B cell (primary cell): ENCODE measurements at regions not wholly inside any gene's neighbourhood (a gene's known extent, or its start where the extent isn't known, plus 50 kb on each side); places are given as distances from the start of the nearest gene placed in this dataset.

Source experiments
- ATAC-seq: fragments of 200-7000 bp; cut with Tn5 transposase; one replicate; pipeline ENCODE4 v1.10.0; 2021; ENCODE audit warnings: low read depth, mild to moderate bottlenecking, moderate number of reproducible peaks, moderate library complexity
- CTCF ChIA-PET: fragments of 350-600 bp; sonication (Branson Sonifier 250); formaldehyde crosslinking; loops from one replicate; lab custom pipeline; 2021; ENCODE audit warnings: antibody characterized with exemption, inconsistent platforms; lab: Charles Lee
- POLR2A ChIA-PET: fragments of 350-600 bp; sonication (Branson Sonifier 250); formaldehyde crosslinking; loops from one replicate; lab custom pipeline; 2021; ENCODE audit warnings: antibody characterized with exemption; lab: Charles Lee
- DNase-seq: peaks from one replicate; pipeline ENCODE4 v3.0.0; 2013
- H2AFZ ChIP-seq: 2 replicates; pipeline ENCODE4 v1.6.1; 2012; ENCODE audit warnings: mild to moderate bottlenecking, low read depth, low read length; ENCODE audit not compliant: insufficient read depth, poor library complexity, severe bottlenecking
- H3K27ac ChIP-seq, 2 donors: 1 replicate in 1 of 2; 2 replicates in 1 of 2; pipeline ENCODE4 v1.5.1; 2012 to 2013; ENCODE audit warnings: low read length in 2 of 2, mild to moderate bottlenecking in 2 of 2, moderate library complexity in 1 of 2
- H3K27me3 ChIP-seq, 4 experiments: fragments of 200-600 bp in 1 of 4; sonication (generic) in 1 of 4; replicated peaks in 1 of 4; 1 replicate in 2 of 4; 2 replicates in 2 of 4; pipeline versions ENCODE4 v1.6.1 to v1.7.0; 2013 to 2016; ENCODE audit warnings: low read length in 3 of 4, mild to moderate bottlenecking in 2 of 4, mixed read lengths in 1 of 4, moderate library complexity in 1 of 4; ENCODE audit not compliant: insufficient read depth in 4 of 4, control insufficient read depth in 3 of 4; ENCODE audit errors: control extremely low read depth in 1 of 4
- H3K36me3 ChIP-seq, 2 experiments: replicated peaks in 1 of 2; 1 replicate in 1 of 2; 2 replicates in 1 of 2; pipeline versions ENCODE4 v1.6.1 to v1.7.1; 2013; ENCODE audit warnings: low read length in 1 of 2; ENCODE audit not compliant: insufficient read depth in 2 of 2, control insufficient read depth in 1 of 2; ENCODE audit errors: control extremely low read depth in 1 of 2, extremely low read depth in 1 of 2
- H3K4me1 ChIP-seq, 2 donors: fragments of 200-600 bp in 1 of 2; sonication (generic) in 1 of 2; 1 replicate in 1 of 2; 2 replicates in 1 of 2; pipeline versions ENCODE4 v1.5.1 to v1.6.1; 2013 to 2017; ENCODE audit warnings: low read length in 2 of 2; ENCODE audit not compliant: control insufficient read depth in 2 of 2, insufficient read depth in 2 of 2
- H3K4me2 ChIP-seq: replicated peaks from 2 replicates; pipeline ENCODE3; 2012; ENCODE audit warnings: mild to moderate bottlenecking, low read depth, low read length; ENCODE audit not compliant: poor library complexity, severe bottlenecking
- H3K4me3 ChIP-seq, 5 experiments: fragments of 200-600 bp in 1 of 5; sonication (generic) in 1 of 5; 1 replicate in 3 of 5; 2 replicates in 2 of 5; pipeline versions ENCODE4 v1.5.1 to v1.7.0; 2011 to 2016; ENCODE audit warnings: low read length in 4 of 5, mild to moderate bottlenecking in 4 of 5, low read depth in 2 of 5, control low read depth in 1 of 5, moderate library complexity in 1 of 5; ENCODE audit not compliant: insufficient read depth in 1 of 5; ENCODE audit errors: control extremely low read depth in 1 of 5, extremely low read depth in 1 of 5
- H3K79me2 ChIP-seq: fragments of 200-600 bp; sonication (generic); one replicate; pipeline ENCODE4 v1.6.0; 2016; ENCODE audit warnings: low read length; ENCODE audit not compliant: control insufficient read depth, insufficient read depth
- H3K9ac ChIP-seq: fragments of 200-600 bp; sonication (generic); 2 replicates; pipeline ENCODE4 v1.6.1; 2017; ENCODE audit warnings: mild to moderate bottlenecking, low read length, moderate library complexity
- H3K9me3 ChIP-seq, 3 donors: one replicate each; pipeline versions ENCODE4 v1.6.1 to v1.7.1; 2013; ENCODE audit warnings: low read length in 2 of 3; ENCODE audit not compliant: control insufficient read depth in 2 of 3, insufficient read depth in 1 of 3; ENCODE audit errors: control extremely low read depth in 1 of 3
- H4K20me1 ChIP-seq: 2 replicates; pipeline ENCODE4 v1.6.0; 2012; ENCODE audit warnings: mild to moderate bottlenecking, low read length; ENCODE audit not compliant: insufficient read depth, control insufficient read depth, poor library complexity, severe bottlenecking
- H3K27ac Mint-ChIP-seq: one replicate; pipeline ENCODE4 v1.8.0; 2021; ENCODE audit warnings: mixed read lengths
- H3K27me3 Mint-ChIP-seq: one replicate; pipeline ENCODE4 v1.8.0; 2021; ENCODE audit warnings: mixed read lengths
- H3K4me1 Mint-ChIP-seq: one replicate; pipeline ENCODE4 v1.8.0; 2021; ENCODE audit warnings: mixed read lengths
- H3K4me3 Mint-ChIP-seq: one replicate; pipeline ENCODE4 v1.8.0; 2021; ENCODE audit warnings: mixed read lengths
- H3K9me3 Mint-ChIP-seq: one replicate; pipeline ENCODE4 v1.8.0; 2022; ENCODE audit warnings: mixed read lengths; ENCODE audit not compliant: insufficient read depth
- CTCF ChIP-seq: fragments of 200-600 bp; IDR thresholded peaks from one replicate; pipeline ENCODE4 v1.8.0; 2022; ENCODE audit warnings: antibody characterized with exemption, mild to moderate bottlenecking
- EZH2 ChIP-seq: IDR thresholded peaks from 2 replicates; pipeline ENCODE4 v1.6.1; 2012; ENCODE audit warnings: borderline replicate concordance, low read depth, mild to moderate bottlenecking, moderate library complexity, low read length; ENCODE audit not compliant: insufficient read depth, poor library complexity, severe bottlenecking
- WGBS: methylation state at CpG from one replicate; pipeline ENCODE4 v1.1.5; 2013; ENCODE audit warnings: missing lambda C conversion rate; ENCODE audit not compliant: insufficient coverage; 5-methylcytosine and 5-hydroxymethylcytosine counted together
- intact Hi-C: fragments of 100-400 bp; cut with micrococcal nuclease; formaldehyde crosslinking; loops from one replicate; pipeline ENCODE4 v1.10.0; 2022

GRCh38 chr5:128778474-128778873, 186.8 kb upstream of the SLC27A6 start:
- CTCF ChIA-PET: no interaction called here

GRCh38 chr5:128782446-128782845, 182.8 kb upstream of the SLC27A6 start:
- no peaks in the 10 kb centered on the region for H3K27me3 Mint-ChIP-seq
- H3K27me3 ChIP-seq: no peaks in the 10 kb centered on the region
- H3K79me2 ChIP-seq: no peaks in the 10 kb centered on the region
- H3K36me3 ChIP-seq: no peaks in the 10 kb centered on the region
- H3K4me1 ChIP-seq: no peaks in the 10 kb centered on the region
- H3K4me3 Mint-ChIP-seq: no peak overlapping the region
- no peak overlapping the region for H3K4me2 ChIP-seq
- ChIA-PET POLR2A (no interaction called here), CTCF (no interaction called here)
- 93% methylated on average over 2 of the region's 4 CpGs for WGBS
- no peak overlapping the region for H3K27ac ChIP-seq
- H3K9me3 ChIP-seq: no peaks in the 10 kb centered on the region
- intact Hi-C loops: no loop called here
- no peak overlapping the region for H3K9ac ChIP-seq
- no peak overlapping the region for H3K27ac Mint-ChIP-seq
- no peaks in the 10 kb centered on the region for H4K20me1 ChIP-seq
- no peaks in the 10 kb centered on the region for H3K9me3 Mint-ChIP-seq
- TF ChIP-seq EZH2: no peak
- no peak for TF ChIP-seq CTCF
- no peaks in the 10 kb centered on the region for H3K4me1 Mint-ChIP-seq
- DNase-seq (no peak), ATAC-seq (no peak)
- H2AFZ ChIP-seq: no peak overlapping the region
- no peak overlapping the region for H3K4me3 ChIP-seq

More at GRCh38 chr5:128778474-128778873, 186.8 kb upstream of the SLC27A6 start:
- ATAC-seq (no peak), DNase-seq (no peak)
- no peaks in the 10 kb centered on the region for H3K9me3 ChIP-seq
- H3K79me2 ChIP-seq: no peaks in the 10 kb centered on the region
- no peaks in the 10 kb centered on the region for H3K4me1 Mint-ChIP-seq
- no peaks in the 10 kb centered on the region for H3K36me3 ChIP-seq
- H3K4me1 ChIP-seq: no peaks in the 10 kb centered on the region
- H4K20me1 ChIP-seq: no peaks in the 10 kb centered on the region
- no peak for TF ChIP-seq CTCF
- TF ChIP-seq EZH2: no peak
- H3K27me3 ChIP-seq: no peaks in the 10 kb centered on the region
- H2AFZ ChIP-seq: no peak overlapping the region
- no peak overlapping the region for H3K27ac Mint-ChIP-seq
- POLR2A ChIA-PET: no interaction called here
- no peak overlapping the region for H3K4me2 ChIP-seq
- intact Hi-C loops: no loop called here
- no peak overlapping the region for H3K27ac ChIP-seq
- no peak overlapping the region for H3K4me3 ChIP-seq
- WGBS: 100% methylated on average over 1 of the region's 5 CpGs
- no peak overlapping the region for H3K4me3 Mint-ChIP-seq
- H3K27me3 Mint-ChIP-seq: no peaks in the 10 kb centered on the region
- H3K9me3 Mint-ChIP-seq: no peaks in the 10 kb centered on the region
- no peak overlapping the region for H3K9ac ChIP-seq
